GM23248 (cell line): ENCODE measurements at regions not wholly inside any gene's neighbourhood (a gene's known extent, or its start where the extent isn't known, plus 50 kb on each side); places are given as distances from the start of the nearest gene placed in this dataset.

ENCODE experiments used
- DNase-seq: peaks from one replicate; pipeline ENCODE4 v3.0.0-alpha.2; 2015
- H2AFZ ChIP-seq: fragments of 200-600 bp; sonication (generic); 2 replicates; pipeline ENCODE4 v1.6.1; 2016; ENCODE audit warnings: antibody characterized with exemption
- H3F3A ChIP-seq: fragments of 200-600 bp; sonication (generic); 2 replicates; pipeline ENCODE4 v1.6.1; 2016; ENCODE audit warnings: mild to moderate bottlenecking, antibody characterized with exemption, mixed run types; ENCODE audit not compliant: insufficient read depth
- H3K27ac ChIP-seq: fragments of 200-600 bp; sonication (generic); 2 replicates; pipeline ENCODE4 v1.5.1; 2016; ENCODE audit warnings: mild to moderate bottlenecking
- H3K27me3 ChIP-seq: fragments of 200-600 bp; sonication (generic); replicated peaks from 2 replicates; pipeline ENCODE4 v1.6.1; 2016; ENCODE audit warnings: mild to moderate bottlenecking; ENCODE audit not compliant: insufficient read depth
- H3K36me3 ChIP-seq: fragments of 200-600 bp; sonication (generic); 2 replicates; pipeline ENCODE4 v1.6.1; 2016; ENCODE audit warnings: low read depth, mild to moderate bottlenecking
- H3K4me1 ChIP-seq: fragments of 200-600 bp; sonication (generic); 2 replicates; pipeline ENCODE4 v1.6.1; 2016; ENCODE audit warnings: mild to moderate bottlenecking; ENCODE audit not compliant: insufficient read depth
- H3K4me2 ChIP-seq: fragments of 200-600 bp; sonication (generic); one replicate; pipeline ENCODE4 v1.6.1; 2016; ENCODE audit warnings: mild to moderate bottlenecking; ENCODE audit not compliant: unreplicated experiment
- H3K4me3 ChIP-seq: fragments of 200-600 bp; sonication (generic); 2 replicates; pipeline ENCODE4 v1.5.1; 2016; ENCODE audit warnings: mild to moderate bottlenecking
- H3K79me2 ChIP-seq: fragments of 200-600 bp; sonication (generic); 2 replicates; pipeline ENCODE4 v1.6.1; 2016; ENCODE audit warnings: mild to moderate bottlenecking; ENCODE audit not compliant: insufficient read depth
- H3K9ac ChIP-seq: fragments of 200-600 bp; sonication (generic); 2 replicates; pipeline ENCODE4 v1.6.1; 2016; ENCODE audit warnings: mild to moderate bottlenecking
- H3K9me2 ChIP-seq: fragments of 200-600 bp; sonication (generic); 2 replicates; pipeline ENCODE4 v1.6.1; 2016; ENCODE audit warnings: mixed run types, mild to moderate bottlenecking, moderate library complexity; ENCODE audit not compliant: insufficient read depth
- H3K9me3 ChIP-seq: fragments of 200-600 bp; sonication (generic); one replicate; pipeline ENCODE4 v1.6.1; 2017; ENCODE audit warnings: low read depth
- H4K20me1 ChIP-seq: fragments of 200-600 bp; sonication (generic); 2 replicates; pipeline ENCODE4 v1.6.0; 2016; ENCODE audit not compliant: insufficient read depth
- EZH2 ChIP-seq: fragments of 200-600 bp; sonication (generic); IDR thresholded peaks from 2 replicates; pipeline ENCODE4 v1.6.1; 2018; ENCODE audit warnings: antibody characterized with exemption, mild to moderate bottlenecking; ENCODE audit not compliant: insufficient read depth, poor library complexity, severe bottlenecking
- EZH2phosphoT487 ChIP-seq: fragments of 200-600 bp; sonication (generic); IDR thresholded peaks from 2 replicates; pipeline ENCODE4 v1.6.1; 2018; ENCODE audit warnings: antibody characterized with exemption, moderate library complexity, mild to moderate bottlenecking, low read depth; ENCODE audit not compliant: insufficient read depth
- WGBS, 2 experiments: methylation state at CpG; one replicate each; pipeline ENCODE4 v1.1.6; 2015 to 2017; ENCODE audit warnings: low lambda C conversion rate in 2 of 2, low coverage in 1 of 2; ENCODE audit errors: missing lambda C conversion rate in 2 of 2; 5-methylcytosine and 5-hydroxymethylcytosine counted together
- in situ Hi-C: fragments of 300-500 bp; cut with MboI; formaldehyde crosslinking; loops from 2 replicates; pipeline ENCODE4 v1.15.0; 2020

- WGBS, 2 experiments = 83% methylated on average over 12 of the region's 12 CpGs
- in situ Hi-C loops = no loop called here
- no peak for DNase-seq
- Histone ChIP-seq H3K27me3 (no peaks in the 10 kb centered on the region), H3K4me3 (no peak overlapping the region), H3K9me2 (no peaks in the 10 kb centered on the region), H3F3A (no peaks in the 10 kb centered on the region), H3K27ac (no peak overlapping the region), H3K79me2 (no peaks in the 10 kb centered on the region), H2AFZ (no peak overlapping the region), H3K9me3 (no peaks in the 10 kb centered on the region), H3K4me2 (no peak overlapping the region), H3K4me1 (no peaks in the 10 kb centered on the region), H3K36me3 (no peaks in the 10 kb centered on the region), H3K9ac (no peak overlapping the region), H4K20me1 (no peaks in the 10 kb centered on the region)
- no peak for TF ChIP-seq EZH2phosphoT487
- TF ChIP-seq EZH2 = no peak
Measured at GRCh38 chr14:58765418-58765831, 127.7 kb downstream of the DACT1 start.

- Histone ChIP-seq H3K36me3 (no peaks in the 10 kb centered on the region), H3K79me2 (no peaks in the 10 kb centered on the region), H2AFZ (no peak overlapping the region), H3K4me3 (no peak overlapping the region), H3K9me2 (no peaks in the 10 kb centered on the region), H3K27ac (no peak overlapping the region), H3K4me1 (no peaks in the 10 kb centered on the region), H4K20me1 (no peaks in the 10 kb centered on the region), H3K4me2 (no peak overlapping the region), H3K27me3 (no peaks in the 10 kb centered on the region), H3K9me3 (no peaks in the 10 kb centered on the region), H3K9ac (no peak overlapping the region), H3F3A (no peaks in the 10 kb centered on the region)
- TF ChIP-seq EZH2 = no peak
- no peak for TF ChIP-seq EZH2phosphoT487
- WGBS, 2 experiments = 92 to 94% methylated on average over 6 of the region's 6 CpGs
- in situ Hi-C loops = no loop called here
- DNase-seq = no peak
Measured at GRCh38 chr14:58765843-58766242, 128.1 kb downstream of the DACT1 start.

DNA sequence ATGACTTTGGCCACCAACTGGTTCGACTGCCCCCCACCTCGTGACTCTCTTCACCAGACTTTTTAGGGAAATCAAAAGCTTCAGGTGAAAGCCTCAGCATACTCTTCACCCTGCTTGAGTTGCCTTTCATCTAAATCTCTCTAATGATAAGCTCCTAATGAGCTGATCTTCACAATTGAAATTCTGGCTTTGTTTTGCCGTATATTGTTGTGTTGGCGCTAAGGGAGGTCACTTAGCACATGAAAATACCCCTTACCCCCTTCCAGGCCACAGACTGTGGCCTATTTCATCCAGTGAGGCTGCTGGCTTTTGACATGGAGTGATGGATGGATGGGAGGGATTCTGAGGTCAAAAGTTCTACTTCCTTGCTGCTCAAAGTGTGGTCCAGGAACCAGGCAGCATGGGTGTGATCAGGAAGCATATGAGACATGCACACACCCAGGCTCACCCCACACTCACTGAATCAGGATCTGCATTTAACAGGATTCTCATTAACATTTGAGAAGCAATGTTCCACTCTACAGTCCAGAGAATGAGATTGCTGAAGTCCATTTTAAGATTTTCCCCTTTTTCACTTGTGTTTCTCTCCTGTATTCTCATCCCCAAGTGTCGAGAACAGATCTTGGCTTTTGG, 131.4 kb downstream of the DACT1 start:
- no peak for TF ChIP-seq EZH2
- TF ChIP-seq EZH2phosphoT487 = no peak
- WGBS, 2 experiments = 82 to 84% methylated on average over 5 of the region's 5 CpGs
- no peak overlapping the region for H3K9ac ChIP-seq
- in situ Hi-C loops = no loop called here
- H3K27ac ChIP-seq = no peak overlapping the region
- H4K20me1 ChIP-seq = no peaks in the 10 kb centered on the region
- H3K4me3 ChIP-seq = no peak overlapping the region
- no peaks in the 10 kb centered on the region for H3K79me2 ChIP-seq
- DNase-seq = no peak
- no peaks in the 10 kb centered on the region for H3F3A ChIP-seq
- H3K4me1 ChIP-seq = no peaks in the 10 kb centered on the region
- H3K36me3 ChIP-seq = no peaks in the 10 kb centered on the region
- no peaks in the 10 kb centered on the region for H3K27me3 ChIP-seq
- no peak overlapping the region for H2AFZ ChIP-seq
- no peaks in the 10 kb centered on the region for H3K9me2 ChIP-seq
- no peak overlapping the region for H3K4me2 ChIP-seq
- H3K9me3 ChIP-seq = no peaks in the 10 kb centered on the region

DNA sequence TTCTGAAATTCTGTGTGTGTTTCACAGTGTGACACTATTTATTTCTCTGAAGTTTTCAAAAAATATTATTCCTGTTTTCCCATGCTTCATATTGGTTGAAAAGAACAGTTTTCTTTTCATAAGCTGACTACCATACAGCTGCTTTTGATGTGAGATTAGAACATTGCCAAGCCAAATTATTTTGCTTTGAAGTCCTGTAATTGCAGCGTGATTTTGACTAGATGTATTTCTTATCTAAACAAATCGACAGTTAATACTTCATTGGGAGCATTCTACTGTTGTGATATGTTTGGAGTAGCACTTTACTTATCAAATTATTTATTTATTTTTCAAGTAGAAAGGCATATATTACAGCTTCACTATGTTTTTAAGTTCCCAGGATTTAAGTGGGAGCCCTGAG, 132.0 kb downstream of the DACT1 start:
- Histone ChIP-seq H3K9me3 (no peaks in the 10 kb centered on the region), H4K20me1 (no peaks in the 10 kb centered on the region), H3K27ac (no peak overlapping the region), H2AFZ (no peak overlapping the region), H3F3A (no peaks in the 10 kb centered on the region), H3K36me3 (no peaks in the 10 kb centered on the region), H3K4me2 (no peak overlapping the region), H3K9ac (no peak overlapping the region), H3K4me1 (no peaks in the 10 kb centered on the region), H3K27me3 (no peaks in the 10 kb centered on the region), H3K79me2 (no peaks in the 10 kb centered on the region), H3K4me3 (no peak overlapping the region), H3K9me2 (no peaks in the 10 kb centered on the region)
- TF ChIP-seq EZH2phosphoT487 (no peak), EZH2 (no peak)
- no peak for DNase-seq
- in situ Hi-C loops = no loop called here
- WGBS, 2 experiments = 86 to 89% methylated on average over 2 of the region's 2 CpGs

GRCh38 chr14:58770491-58770982, 132.8 kb downstream of the DACT1 start:
- Histone ChIP-seq H3K9ac (no peak overlapping the region), H3K4me3 (no peak overlapping the region), H3K79me2 (no peaks in the 10 kb centered on the region), H3K27me3 (no peaks in the 10 kb centered on the region), H3K9me3 (no peaks in the 10 kb centered on the region), H2AFZ (no peak overlapping the region), H3K4me2 (no peak overlapping the region), H3K9me2 (no peaks in the 10 kb centered on the region), H3F3A (no peaks in the 10 kb centered on the region), H3K4me1 (no peaks in the 10 kb centered on the region), H4K20me1 (no peaks in the 10 kb centered on the region), H3K36me3 (no peaks in the 10 kb centered on the region), H3K27ac (no peak overlapping the region)
- no peak for TF ChIP-seq EZH2phosphoT487
- TF ChIP-seq EZH2 = no peak
- no peak for DNase-seq
- in situ Hi-C loops = no loop called here
